ENCODE measurements at regions not wholly inside any gene's neighbourhood (a gene's known extent, or its start where the extent isn't known, plus 50 kb on each side); places are given as distances from the start of the nearest gene placed in this dataset.

- no peak for DNase-seq (ENCODE audit: low read depth in 1 of 2, low spot score in 1 of 2)
- Histone ChIP-seq H3K27ac (replicated peaks) (no peak overlapping the region), H3K4me3 (replicated peaks; ENCODE audit: insufficient read depth, low read length) (no peak overlapping the region), H3K27me3 (ENCODE audit: insufficient read depth, poor library complexity, severe bottlenecking) (no peaks in the 10 kb centered on the region)
- TF ChIP-seq CTCF (IDR thresholded peaks at IDR 0.05; ENCODE audit: insufficient read depth, low read length) = no peak
- no peak for TF ChIP-seq REST (IDR thresholded peaks at IDR 0.05; ENCODE audit: insufficient replicate concordance, low read depth)
- no peak for TF ChIP-seq POLR2AphosphoS5 (IDR thresholded peaks at IDR 0.05; ENCODE audit: low read depth)
- no peak for TF ChIP-seq GABPA (IDR thresholded peaks at IDR 0.05; ENCODE audit: low read depth)
- TF ChIP-seq SPI1 (IDR thresholded peaks at IDR 0.05; ENCODE audit: borderline replicate concordance, low read depth) = no peak
These were observed 1094.0 kb upstream of the B3GALT2 start for GRCh38 chr1:194280463-194280862.

- DNase-seq (ENCODE audit: low read depth in 1 of 2, low spot score in 1 of 2) = no peak
- H3K4me3 ChIP-seq (replicated peaks; ENCODE audit: insufficient read depth, low read length) = no peak overlapping the region
- TF ChIP-seq SPI1 (IDR thresholded peaks at IDR 0.05; ENCODE audit: borderline replicate concordance, low read depth) (no peak), GABPA (IDR thresholded peaks at IDR 0.05; ENCODE audit: low read depth) (no peak), CTCF (IDR thresholded peaks at IDR 0.05; ENCODE audit: insufficient read depth, low read length) (no peak), POLR2AphosphoS5 (IDR thresholded peaks at IDR 0.05; ENCODE audit: low read depth) (no peak), REST (IDR thresholded peaks at IDR 0.05; ENCODE audit: insufficient replicate concordance, low read depth) (no peak)
- no peak overlapping the region for H3K27ac ChIP-seq (replicated peaks)
- H3K27me3 ChIP-seq (ENCODE audit: insufficient read depth, poor library complexity, severe bottlenecking) = no peaks in the 10 kb centered on the region
These were observed 1093.6 kb upstream of the B3GALT2 start for GRCh38 chr1:194279975-194280374.

GRCh38 chr1:194277927-194278326, 1091.5 kb upstream of the B3GALT2 start:
- TF ChIP-seq CTCF (IDR thresholded peaks at IDR 0.05; ENCODE audit: insufficient read depth, low read length) (no peak), REST (IDR thresholded peaks at IDR 0.05; ENCODE audit: insufficient replicate concordance, low read depth) (no peak), SPI1 (IDR thresholded peaks at IDR 0.05; ENCODE audit: borderline replicate concordance, low read depth) (no peak), GABPA (IDR thresholded peaks at IDR 0.05; ENCODE audit: low read depth) (no peak), POLR2AphosphoS5 (IDR thresholded peaks at IDR 0.05; ENCODE audit: low read depth) (no peak)

More at GRCh38 chr1:194277927-194278326, 1091.5 kb upstream of the B3GALT2 start:
- H3K27me3 ChIP-seq (ENCODE audit: insufficient read depth, poor library complexity, severe bottlenecking) = no peaks in the 10 kb centered on the region
- no peak for DNase-seq (ENCODE audit: low read depth in 1 of 2, low spot score in 1 of 2)
- H3K27ac ChIP-seq (replicated peaks) = no peak overlapping the region
- no peak overlapping the region for H3K4me3 ChIP-seq (replicated peaks; ENCODE audit: insufficient read depth, low read length)

Measured in HL-60 (cell line).